GM12873 (cell line): ENCODE measurements at regions not wholly inside any gene's neighbourhood (a gene's known extent, or its start where the extent isn't known, plus 50 kb on each side); places are given as distances from the start of the nearest gene placed in this dataset.

Source experiments
- TF ChIP-seq, protein P1 (sequence below): IDR thresholded peaks from 2 replicates; pipeline ENCODE4 v1.5.1; 2012; ENCODE audit warnings: low read depth, mild to moderate bottlenecking, moderate library complexity, low read length, control low read depth; ENCODE audit not compliant: insufficient read depth; ENCODE audit errors: missing control alignments

DNA sequence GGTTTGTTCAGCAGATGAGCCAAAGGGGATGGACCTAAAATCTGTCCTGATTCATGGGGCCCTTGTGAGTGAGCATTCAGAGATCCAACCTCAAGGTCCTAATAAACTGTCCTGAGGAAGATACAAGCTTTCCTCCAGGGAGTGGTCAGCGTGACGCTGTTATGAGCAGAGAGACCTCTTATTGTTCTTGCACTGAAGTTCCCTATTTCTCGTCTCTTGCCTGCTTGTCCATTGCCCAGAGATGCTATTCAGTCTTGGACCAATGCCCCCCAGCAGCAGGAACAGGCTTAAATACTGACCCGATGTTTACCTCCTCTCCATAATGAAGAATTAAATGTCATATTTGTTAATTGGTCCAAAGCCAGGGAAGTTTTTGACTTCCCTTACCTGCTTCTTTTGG lies 225.2 kb upstream of the PGR start:
- TF ChIP-seq, protein P1, sequence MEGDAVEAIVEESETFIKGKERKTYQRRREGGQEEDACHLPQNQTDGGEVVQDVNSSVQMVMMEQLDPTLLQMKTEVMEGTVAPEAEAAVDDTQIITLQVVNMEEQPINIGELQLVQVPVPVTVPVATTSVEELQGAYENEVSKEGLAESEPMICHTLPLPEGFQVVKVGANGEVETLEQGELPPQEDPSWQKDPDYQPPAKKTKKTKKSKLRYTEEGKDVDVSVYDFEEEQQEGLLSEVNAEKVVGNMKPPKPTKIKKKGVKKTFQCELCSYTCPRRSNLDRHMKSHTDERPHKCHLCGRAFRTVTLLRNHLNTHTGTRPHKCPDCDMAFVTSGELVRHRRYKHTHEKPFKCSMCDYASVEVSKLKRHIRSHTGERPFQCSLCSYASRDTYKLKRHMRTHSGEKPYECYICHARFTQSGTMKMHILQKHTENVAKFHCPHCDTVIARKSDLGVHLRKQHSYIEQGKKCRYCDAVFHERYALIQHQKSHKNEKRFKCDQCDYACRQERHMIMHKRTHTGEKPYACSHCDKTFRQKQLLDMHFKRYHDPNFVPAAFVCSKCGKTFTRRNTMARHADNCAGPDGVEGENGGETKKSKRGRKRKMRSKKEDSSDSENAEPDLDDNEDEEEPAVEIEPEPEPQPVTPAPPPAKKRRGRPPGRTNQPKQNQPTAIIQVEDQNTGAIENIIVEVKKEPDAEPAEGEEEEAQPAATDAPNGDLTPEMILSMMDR, result no peak

DNA sequence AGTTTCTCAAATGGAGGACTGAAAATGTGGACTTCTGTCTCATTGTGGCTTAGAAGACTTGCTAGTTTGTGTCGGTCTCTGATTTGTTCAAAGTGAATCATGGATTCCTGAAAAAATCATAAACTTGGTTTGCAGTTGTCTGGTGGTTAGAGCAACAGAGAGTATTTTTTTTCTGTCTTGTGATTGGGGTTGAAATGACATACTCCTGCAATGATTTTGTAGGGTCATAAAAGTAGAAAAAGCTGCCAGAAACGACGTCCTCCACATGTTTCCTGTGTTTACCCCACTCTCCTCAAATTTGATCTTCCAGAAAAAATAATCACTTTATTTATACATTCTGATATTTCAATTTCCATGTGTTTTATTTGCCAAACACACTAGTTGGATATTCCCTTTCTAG lies 219.2 kb upstream of the PGR start:
- TF ChIP-seq, protein P1, result no peak

DNA sequence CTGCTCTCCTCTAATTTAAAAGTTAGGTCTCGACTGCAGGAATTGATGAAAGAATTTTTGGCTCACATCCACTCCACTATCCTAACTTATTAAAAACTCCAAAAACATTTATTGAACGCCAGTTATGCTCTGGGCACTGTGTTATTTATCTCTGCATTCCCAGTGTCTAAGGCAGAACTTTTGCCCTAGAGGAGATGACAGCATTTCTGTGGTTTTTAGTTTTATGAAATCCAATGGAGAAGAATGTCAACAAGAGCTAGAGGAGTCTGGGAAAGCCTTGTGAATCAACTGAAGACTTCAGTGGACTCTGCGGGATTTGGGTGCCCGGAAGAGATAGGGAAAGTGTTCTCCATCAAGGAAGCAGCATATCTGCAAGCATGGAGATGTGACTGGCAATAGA lies 217.0 kb upstream of the PGR start:
- TF ChIP-seq, protein P1, result no peak

DNA sequence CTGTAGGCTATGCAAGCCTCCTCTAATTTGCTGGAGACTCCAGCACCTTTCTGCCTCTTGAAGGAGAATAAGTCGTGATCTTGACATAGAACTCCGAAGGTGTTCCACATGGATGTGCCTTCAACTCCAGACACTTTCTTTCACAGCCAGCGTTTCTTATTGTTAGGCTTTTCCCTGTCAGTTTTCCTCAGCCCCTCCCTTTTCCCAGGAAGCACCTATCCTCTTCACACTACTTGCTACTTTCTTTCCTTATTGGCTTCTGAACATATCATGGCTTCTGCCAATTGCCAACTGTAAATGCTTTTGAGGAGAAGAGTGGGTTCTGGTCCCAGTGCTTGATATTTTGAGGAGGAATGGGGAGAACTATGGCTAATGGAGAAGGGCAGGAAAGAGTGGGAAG lies 216.3 kb upstream of the PGR start:
- TF ChIP-seq, protein P1, result no peak

DNA sequence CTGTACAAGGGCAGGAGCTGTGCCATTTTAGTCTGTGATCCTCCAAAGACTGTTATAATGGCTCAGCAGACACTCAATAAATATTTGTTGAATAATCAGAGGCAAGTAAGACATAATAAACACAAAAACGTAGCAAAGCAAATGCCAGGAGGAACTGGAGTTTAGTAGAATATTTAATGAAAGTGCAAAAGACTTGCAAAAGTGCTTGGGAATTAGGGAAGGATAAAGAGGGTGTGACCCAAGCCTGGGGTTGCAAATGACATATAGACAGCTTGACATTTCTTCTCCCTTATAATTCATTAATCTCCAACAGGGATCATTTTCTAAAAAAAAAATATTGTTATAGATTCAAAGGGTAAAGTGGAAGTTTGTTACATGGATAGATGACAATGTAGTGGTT lies 212.7 kb upstream of the PGR start:
- TF ChIP-seq, protein P1, result no peak

DNA sequence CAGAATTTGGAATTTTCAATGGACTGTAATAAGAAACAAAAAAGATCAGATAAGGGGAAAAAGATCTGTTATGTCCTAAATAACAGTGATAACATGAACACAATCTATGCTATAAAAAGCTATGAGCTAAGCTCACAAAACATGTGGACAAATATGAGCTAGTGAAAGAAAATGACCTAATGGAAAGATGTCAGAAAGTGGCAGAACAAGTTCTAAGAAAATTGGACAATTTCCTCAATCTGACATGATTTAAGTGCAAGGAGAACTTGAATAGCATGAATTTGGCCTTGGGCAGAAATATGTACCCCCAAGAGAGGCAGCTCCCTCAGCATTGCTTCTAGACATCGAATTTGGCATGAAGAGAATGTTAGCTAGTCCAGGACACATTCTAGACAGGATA lies 212.0 kb upstream of the PGR start:
- TF ChIP-seq, protein P1, result no peak

DNA sequence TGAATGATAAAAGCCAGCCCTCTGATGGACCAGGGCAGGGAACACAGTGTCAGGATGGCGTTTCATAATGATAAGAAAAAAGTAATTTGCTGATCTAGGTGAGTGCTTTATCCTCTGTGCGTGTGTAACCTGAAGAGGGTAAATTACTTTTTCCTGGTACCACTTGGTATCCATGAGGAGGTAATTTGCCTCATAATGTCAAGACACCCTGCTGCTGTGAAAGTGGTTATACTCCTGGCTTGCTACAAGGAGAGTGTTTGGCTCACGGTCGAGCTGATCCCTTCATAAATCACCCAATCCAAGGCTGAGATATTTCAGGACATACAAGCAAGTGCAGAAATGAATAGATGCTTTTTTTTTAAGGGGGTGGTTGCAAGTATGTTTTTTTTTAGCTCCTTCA lies 207.2 kb upstream of the PGR start:
- TF ChIP-seq, protein P1, result no peak
